ENCODE measurements at regions not wholly inside any gene's neighbourhood (a gene's known extent, or its start where the extent isn't known, plus 50 kb on each side); places are given as distances from the start of the nearest gene placed in this dataset.
"Not testable (repeated sequence)": the region's sequence is repeated elsewhere in the genome, so short reads cannot be mapped to it uniquely, and the experiment has no call there.

DNA sequence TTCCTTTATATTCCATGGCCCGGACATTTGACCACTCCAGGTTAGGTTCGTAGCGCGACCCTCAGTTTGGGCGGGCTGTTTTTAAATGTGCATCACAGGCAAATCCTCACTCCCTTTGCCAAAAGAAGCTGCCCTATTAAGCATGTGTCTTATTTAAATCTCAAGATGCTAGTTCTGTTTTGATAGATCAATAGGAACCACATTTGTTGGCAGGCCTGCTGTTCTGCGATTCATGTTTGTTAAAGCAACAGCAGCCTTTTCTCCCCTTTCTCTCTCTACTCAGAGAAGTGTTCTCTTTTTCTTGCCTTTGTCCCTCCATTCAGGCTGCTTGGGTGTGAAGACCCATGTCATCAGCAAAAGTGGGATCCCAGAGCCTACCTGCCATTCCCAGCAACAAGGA, 212.0 kb upstream of the SSTR4 start:
- DNase-seq, result no peak

DNA sequence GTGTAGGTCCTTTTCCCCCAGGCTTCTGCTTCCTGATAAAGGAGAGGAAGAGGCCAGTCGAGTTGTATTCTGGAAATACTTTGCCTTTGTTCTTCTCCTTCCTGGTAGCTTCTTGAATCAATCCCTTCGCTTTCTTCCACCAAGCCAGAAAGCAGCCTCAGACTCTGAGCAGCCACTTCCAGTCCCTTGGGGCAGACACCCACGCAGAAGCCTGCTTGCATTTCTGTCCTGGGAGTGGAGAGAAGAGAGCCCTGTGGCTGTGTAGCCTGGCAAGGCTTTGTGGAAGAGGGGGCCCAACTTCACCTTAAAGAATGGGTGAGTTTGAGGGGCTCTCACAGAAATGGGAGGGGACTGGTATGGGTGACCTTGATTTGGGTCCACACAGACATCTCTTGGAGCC, 211.0 kb upstream of the SSTR4 start:
- DNase-seq, result no peak

DNA sequence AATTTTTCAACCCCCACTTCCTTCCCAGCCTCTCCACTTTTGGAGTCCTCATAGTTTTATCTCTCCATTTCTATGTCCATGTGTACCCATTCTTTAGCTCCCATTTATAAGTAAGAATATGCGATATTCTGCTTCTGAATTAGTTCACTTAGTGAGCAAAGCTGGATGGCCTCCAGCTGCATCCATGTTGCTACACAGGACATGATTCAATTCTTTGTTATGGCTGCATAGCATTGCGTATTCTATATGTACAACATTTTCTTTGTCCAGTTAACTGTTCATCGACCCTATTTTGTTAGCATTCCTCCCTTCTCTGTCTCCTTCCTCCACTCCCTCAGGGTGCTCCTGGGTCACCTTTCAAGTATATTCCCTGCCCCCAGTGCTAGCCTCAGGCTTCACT, 210.0 kb upstream of the SSTR4 start:
- DNase-seq, result no peak

GRCh38 chr20:22825546-22825945, 209.6 kb upstream of the SSTR4 start:
- DNase-seq, result no peak

GRCh38 chr20:22826306-22827230, 208.5 kb upstream of the SSTR4 start:
- DNase-seq, result no peak

GRCh38 chr20:22827916-22828315, 207.2 kb upstream of the SSTR4 start:
- no peak for DNase-seq

DNA sequence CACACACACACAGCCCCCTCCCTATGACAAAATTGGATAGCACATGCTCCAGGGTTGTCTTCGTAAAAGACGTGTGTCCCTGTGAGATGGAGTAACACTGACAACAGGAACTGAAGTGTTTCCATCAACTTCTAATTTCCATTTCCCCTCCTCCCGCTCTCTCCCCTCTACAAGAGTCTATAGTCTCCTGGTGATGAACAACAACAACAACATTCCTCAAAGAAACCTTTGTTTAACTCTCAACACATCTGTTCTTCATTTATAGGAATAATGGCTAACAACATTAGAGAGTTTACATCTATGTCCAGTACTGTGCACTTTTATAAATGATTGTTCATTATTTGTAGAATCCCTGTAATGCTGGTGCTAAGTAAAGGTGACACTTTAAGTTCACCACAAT, 205.8 kb upstream of the SSTR4 start:
- DNase-seq, result no peak

- no peak for DNase-seq
Measured at GRCh38 chr20:22830138-22830537, 205.0 kb upstream of the SSTR4 start.

GRCh38 chr20:22830715-22831114, 204.4 kb upstream of the SSTR4 start:
- DNase-seq, result not testable (repeated sequence)

DNA sequence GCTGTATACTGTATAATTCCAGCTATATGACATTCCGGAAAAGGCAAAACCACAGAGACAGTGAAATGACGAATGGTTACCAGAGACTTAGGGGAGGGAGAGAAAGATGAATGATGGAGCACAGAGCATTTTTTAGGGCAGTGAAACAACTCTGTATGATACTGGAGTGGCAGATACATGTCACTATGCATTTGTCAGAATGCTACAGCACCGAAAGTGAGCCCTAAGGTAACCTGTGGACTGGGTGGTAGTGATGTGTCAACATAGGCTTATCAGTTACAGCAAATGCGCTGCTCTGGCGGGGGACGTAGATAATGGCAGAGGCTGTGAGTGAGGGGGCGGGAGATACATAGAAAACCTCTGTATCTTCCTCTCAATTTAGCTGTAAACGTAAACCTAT, 201.3 kb upstream of the SSTR4 start:
- no peak for DNase-seq

DNA sequence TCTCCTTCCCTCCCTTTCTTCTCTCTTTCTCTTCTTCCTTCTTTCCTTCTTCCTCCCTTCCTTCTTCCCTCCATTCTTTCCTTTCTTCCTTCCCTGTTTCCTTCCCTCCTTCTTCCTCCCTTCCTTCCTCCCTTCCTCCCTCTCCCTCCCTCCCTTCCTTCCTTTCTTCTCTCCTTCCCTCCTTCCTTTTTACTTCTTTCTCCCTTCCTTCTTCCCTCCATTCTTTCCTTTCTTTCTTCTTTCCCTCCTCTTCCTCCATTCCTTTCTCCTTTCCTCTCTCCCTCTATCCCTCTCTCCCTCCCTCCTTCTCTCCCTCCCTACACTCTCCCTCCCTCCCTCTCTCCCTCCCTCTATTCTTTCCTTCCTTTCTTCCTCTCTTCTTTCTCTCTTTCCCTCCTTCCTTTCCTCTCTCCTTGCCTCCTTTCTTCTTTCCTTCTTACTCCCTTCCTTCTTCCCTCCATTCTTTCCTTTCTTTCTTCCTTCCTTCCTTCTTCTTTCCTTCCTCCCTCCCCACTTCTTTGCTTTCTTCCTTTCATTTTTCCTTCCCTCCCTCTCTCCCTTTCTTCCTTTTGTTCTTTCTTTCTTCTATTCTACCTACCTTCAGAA, 200.4 kb upstream of the SSTR4 start:
- DNase-seq, result no peak

- DNase-seq, result no peak
Measured at GRCh38 chr20:22836211-22836610, 198.9 kb upstream of the SSTR4 start.

DNA sequence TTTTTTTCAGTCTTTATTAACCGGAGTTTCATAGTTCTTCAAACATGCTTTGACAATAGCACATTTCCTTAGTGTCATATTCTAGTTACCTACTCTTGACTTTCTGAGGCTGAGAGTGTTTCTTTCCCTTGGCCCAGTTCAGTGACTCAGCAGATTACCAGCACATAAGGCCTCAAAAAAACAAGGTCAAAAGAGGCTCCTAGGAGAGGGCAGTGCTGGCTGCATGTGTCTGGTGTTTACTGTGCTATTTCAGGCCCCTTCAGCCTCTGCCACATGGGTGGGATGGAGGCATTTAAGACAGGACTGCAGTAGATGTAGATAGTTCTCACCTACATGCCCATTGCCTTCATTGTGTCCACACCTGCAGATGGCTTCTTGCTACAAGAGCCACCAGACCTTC, 198.2 kb upstream of the SSTR4 start:
- DNase-seq, result no peak

DNA sequence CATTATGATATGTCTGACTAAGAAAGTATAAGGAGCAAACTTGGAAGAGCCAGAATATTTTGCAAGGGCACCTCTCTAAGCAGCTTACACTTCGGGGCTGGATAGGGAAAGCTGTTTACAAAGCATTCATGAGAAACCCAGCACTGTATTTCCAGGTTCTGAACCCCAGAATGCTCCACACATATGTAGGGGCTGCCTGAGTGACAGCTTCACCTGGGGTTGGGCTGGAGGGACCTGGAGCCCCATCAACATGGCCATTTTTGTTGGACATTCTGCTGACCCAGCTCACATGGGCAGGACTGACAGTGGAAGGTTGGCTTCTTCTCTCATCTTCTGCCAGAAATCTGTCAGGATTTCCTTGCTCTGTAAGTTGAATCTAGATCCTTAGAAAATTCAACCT, 197.1 kb upstream of the SSTR4 start:
- DNase-seq, result no peak

DNA sequence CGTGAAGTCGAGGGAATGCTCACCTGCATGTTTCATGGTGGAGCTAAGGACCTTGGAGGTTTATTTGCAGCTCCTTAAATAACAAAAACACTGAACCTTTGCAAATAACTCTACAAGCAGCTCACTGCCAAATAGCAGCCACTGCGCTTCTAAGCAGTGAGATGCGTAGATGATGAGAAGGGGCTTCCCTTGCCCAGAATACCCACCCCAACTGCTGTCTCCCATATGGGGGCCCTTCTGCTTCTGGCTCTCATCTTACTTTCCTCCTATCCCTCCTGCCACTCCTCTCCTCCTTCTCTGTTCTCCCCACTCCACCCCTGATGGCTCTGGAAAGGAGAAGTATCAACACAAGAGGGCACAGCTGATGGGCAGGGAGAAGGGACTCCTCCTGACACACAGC, 193.3 kb upstream of the SSTR4 start:
- DNase-seq, result no peak

GRCh38 chr20:22842793-22843192, 192.3 kb upstream of the SSTR4 start:
- no peak for DNase-seq

DNA sequence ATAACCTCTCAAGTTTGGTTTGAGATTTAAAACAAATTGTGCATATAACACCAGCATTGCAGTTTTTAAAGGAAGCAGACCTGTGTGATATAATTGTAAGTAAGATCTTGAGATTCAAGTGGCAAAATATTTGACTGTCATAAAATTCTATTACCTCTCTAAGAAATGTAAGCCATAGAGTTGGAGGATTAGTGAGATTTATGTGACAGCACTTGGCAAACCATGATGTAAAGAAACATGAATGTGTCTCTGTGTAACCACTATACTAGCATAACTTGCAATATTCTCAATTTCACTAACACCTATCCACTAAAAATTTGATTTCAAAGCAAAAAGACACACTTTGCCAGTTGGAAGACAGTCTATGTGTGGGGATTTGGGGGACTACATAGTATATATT, 190.2 kb upstream of the SSTR4 start:
- no peak for DNase-seq

- DNase-seq, result no peak
Measured at GRCh38 chr20:22846863-22847262, 188.2 kb upstream of the SSTR4 start.

DNA sequence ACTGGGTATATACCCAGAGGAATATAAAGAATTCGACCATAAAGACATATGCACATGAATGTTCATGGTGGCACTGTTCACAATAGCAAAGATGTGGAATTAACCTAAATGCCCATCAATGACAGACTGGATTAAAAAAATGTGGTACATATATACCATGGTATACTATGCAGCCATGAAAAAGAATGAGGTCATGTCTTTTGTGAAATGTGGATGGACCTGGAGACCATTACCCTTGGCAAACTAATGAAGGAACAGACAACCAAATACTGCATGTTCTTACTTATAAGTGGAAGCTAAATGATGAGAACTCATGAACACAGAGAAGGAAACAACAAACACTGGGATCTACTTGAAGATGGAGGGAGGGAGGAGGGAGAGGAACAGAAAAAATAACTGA, 186.7 kb upstream of the SSTR4 start:
- DNase-seq, result no peak

GRCh38 chr20:22851679-22852346, 183.3 kb upstream of the SSTR4 start:
- DNase-seq, result peak; percentile 52

- no peak for DNase-seq
Measured at GRCh38 chr20:22861231-22861980, 173.7 kb upstream of the SSTR4 start.

DNA sequence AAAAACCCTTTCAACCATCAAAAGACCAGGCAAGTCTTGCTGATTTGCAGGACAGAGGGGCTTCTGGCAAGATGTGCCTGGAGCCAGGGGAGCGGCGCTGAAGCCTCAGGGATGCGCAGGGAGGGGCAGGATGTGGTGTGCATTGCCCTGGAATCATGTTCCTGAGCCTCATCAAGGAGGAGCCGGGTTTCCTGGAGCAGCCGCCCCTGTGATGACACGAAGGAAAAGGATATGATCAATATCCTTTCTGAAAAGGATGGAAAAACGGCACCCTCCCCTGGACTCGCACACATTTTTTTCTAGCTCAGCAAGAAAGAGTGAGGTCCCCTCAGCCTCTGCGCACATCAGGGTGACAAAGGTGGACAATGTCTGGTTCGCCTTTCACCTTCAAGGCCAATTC, 173.1 kb upstream of the SSTR4 start:
- no peak for DNase-seq

- DNase-seq, result no peak
Measured at GRCh38 chr20:22862671-22863230, 172.4 kb upstream of the SSTR4 start.
